IPS-NIHi7 (cell line): ENCODE measurements at regions not wholly inside any gene's neighbourhood (a gene's known extent, or its start where the extent isn't known, plus 50 kb on each side); places are given as distances from the start of the nearest gene placed in this dataset.
"Not testable (repeated sequence)": the region's sequence is repeated elsewhere in the genome, so short reads cannot be mapped to it uniquely, and the experiment has no call there.

ENCODE experiments used
- DNase-seq: peaks from one replicate; pipeline ENCODE4 v3.0.0; 2012; ENCODE audit warnings: mixed read lengths; ENCODE audit errors: extremely low spot score

DNA sequence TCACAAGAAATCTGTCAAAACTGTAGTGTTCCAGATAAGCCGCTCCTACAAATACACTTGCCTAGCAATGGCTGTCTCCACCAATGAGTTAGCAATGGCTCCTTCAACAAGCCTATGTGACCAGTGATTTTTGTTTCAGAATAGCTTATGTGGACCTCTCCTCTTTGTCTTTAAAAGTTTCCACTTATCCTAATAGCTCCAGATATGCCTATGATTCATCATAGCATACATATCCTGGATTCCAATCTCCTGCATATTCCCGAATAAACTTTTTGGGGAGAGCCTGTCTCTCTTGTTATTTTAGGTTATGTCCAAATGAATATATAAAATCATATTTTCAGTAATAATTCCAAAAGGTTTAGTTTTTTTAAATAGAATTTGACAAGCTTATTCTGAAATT, 510.6 kb downstream of the ARL4A start:
- DNase-seq, result no peak

GRCh38 chr7:13198727-13199126, 511.3 kb downstream of the ARL4A start:
- no peak for DNase-seq

DNA sequence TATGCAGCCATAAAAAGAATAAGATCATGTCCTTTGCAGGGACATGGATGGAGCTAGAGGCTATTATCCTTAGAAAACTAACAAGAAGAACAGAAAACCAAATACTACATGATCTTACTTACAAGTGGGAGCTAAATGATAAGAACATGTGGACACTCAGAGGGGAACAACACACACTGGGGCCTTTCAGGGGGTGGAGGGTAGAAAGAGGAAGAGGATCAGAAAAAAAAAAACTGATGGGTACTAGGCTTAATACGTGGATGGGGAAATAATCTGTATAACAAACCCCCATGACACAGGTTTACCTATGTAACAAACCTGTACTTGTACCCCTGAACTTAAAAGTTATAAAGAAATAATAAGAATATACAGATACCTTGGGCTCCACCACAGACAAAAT, 514.2 kb downstream of the ARL4A start:
- DNase-seq, result no peak

GRCh38 chr7:13217768-13218167, 530.3 kb downstream of the ARL4A start:
- no peak for DNase-seq

- DNase-seq, result no peak
Measured at GRCh38 chr7:13225068-13225467, 537.6 kb downstream of the ARL4A start.

GRCh38 chr7:13226385-13226784, 539.0 kb downstream of the ARL4A start:
- no peak for DNase-seq

- no peak for DNase-seq
Measured at GRCh38 chr7:13231216-13231615, 543.8 kb downstream of the ARL4A start.

GRCh38 chr7:13235436-13235835, 548.0 kb downstream of the ARL4A start:
- DNase-seq, result no peak

DNA sequence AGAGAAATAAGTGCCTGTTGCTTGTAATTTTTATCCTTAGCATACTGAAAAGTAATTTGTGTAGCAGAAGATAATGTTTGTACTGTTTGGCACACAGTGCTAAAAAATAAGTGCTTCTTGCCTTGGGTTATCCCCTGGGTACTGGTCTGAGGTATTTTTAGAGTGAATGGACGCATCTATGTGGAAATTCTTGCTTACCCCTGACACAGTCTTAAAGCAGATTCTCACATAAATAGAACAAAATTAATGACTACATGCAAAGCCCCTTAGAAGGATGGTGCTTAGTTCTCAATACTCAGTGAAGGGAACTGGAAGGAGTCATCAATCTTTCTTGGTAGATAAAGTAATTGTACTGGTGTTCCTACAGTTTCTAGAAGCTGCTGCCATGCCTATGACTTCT, 548.6 kb downstream of the ARL4A start:
- no peak for DNase-seq

- peak; percentile 57 for DNase-seq
Measured at GRCh38 chr7:13240349-13240748, 552.9 kb downstream of the ARL4A start.

GRCh38 chr7:13241416-13241815, 554.0 kb downstream of the ARL4A start:
- DNase-seq, result no peak

- DNase-seq, result no peak
Measured at GRCh38 chr7:13257661-13258060, 570.2 kb downstream of the ARL4A start.

GRCh38 chr7:13258386-13258785, 571.0 kb downstream of the ARL4A start:
- no peak for DNase-seq

GRCh38 chr7:13259930-13260329, 572.5 kb downstream of the ARL4A start:
- no peak for DNase-seq

DNA sequence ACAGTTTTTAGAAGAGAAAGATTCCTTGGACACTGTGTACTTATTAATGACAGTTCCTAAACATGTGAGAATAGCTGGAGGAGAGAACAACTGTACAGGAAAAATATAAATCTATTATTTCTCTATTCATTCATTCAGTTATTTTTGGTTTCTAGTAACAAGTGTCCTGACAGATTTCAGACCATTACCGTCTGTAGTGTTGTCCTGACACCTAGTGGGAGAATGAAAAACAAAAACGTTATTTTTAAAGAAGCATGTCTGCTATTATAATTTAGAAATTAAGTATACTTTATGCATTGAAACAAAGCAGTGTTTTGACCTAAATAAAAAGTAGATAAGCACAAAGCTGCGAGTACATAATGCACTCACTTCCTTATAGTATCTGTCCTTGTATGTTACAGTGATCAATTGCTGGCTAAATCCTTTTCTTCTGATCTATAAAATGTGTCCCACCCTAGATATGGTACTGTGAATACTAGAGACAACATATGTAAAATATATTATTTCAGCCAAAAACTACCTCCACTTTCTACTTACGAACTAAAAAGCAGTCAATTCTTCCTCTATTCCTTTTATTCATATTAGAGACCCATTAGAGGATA, 575.6 kb downstream of the ARL4A start:
- peak; percentile 13 for DNase-seq

- DNase-seq, result no peak
Measured at GRCh38 chr7:13265271-13265670, 577.8 kb downstream of the ARL4A start.

DNA sequence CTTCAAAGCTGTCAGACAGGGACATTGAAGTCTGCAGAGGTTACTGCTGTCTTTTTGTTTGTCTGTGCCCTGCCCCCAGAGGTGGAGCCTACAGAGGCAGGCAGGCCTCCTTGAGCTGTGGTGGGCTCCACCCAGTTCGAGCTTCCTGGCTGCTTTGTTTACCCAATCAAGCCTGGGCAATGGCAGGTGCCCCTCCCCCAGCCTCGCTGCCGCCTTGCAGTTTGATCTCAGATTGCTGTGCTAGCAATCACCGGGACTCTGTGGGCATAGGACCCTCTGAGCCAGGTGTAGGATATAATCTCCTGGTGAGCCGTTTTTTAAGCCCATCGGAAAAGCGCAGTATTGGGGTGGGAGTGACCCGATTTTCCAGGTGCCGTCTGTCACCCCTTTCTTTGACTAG, 586.8 kb downstream of the ARL4A start:
- not testable (repeated sequence) for DNase-seq

DNA sequence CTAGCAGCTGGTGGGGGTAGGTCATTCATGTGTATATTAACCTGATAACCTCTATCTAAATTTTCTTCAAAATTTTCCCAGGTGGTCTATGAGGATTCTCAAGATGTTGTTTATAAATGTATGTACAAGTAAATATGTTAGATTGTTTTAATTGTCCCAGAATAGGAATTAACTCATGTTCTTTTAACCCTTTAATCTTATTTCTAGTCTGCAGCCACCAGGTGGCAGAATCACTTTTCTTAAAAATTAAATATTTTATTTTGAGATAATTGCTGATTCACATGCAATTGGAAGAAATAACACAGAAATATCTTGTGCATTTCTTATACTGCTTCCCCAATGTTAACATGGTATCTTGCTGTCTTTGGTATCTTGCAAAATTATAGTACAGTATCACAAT, 589.5 kb downstream of the ARL4A start:
- no peak for DNase-seq

DNA sequence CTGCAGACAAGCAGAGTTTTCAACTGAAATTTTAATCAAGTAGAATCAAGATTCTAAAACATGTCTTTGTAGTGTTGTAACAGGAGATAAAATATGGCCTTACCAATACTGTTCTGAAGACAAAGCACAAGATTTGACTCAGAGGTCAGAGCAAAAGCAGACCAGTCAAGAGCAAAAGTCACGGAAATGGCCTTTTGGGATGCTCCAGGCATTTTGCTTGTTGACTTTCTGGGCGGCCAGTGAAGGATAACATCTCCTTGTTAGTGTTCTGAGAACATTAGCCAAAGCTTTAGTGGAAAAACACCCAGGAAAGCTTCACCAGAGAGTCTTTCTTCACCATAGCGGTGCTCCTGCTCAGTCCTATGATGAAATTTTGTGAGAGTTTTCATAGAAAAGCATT, 590.6 kb downstream of the ARL4A start:
- no peak for DNase-seq

- DNase-seq, result no peak
Measured at GRCh38 chr7:13279854-13280435, 592.5 kb downstream of the ARL4A start.

- DNase-seq, result no peak
Measured at GRCh38 chr7:13282377-13282980, 595.0 kb downstream of the ARL4A start.

- no peak for DNase-seq
Measured at GRCh38 chr7:13286916-13287315, 599.5 kb downstream of the ARL4A start.

DNA sequence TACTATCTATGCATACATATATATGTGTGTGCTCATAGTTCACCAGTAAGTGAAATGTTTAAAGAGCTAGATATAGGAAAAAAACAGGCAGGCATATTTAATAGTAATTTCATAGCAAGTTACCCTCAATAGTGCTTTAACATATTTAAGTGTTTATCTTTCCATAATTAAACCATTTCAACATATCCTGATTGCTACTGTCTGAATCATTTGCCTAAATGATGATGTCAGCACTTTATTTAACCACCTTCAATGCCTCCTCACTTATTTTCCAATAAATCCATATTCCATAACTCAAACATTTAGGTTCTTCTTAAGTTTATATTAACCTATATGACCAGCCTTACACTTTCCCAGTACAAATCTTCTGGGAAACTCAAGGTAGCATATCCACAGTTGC, 601.1 kb downstream of the ARL4A start:
- DNase-seq, result no peak

- no peak for DNase-seq
Measured at GRCh38 chr7:13290975-13291374, 603.5 kb downstream of the ARL4A start.
